ENCODE measurements at regions not wholly inside any gene's neighbourhood (a gene's known extent, or its start where the extent isn't known, plus 50 kb on each side); places are given as distances from the start of the nearest gene placed in this dataset.
"Not testable (repeated sequence)": the region's sequence is repeated elsewhere in the genome, so short reads cannot be mapped to it uniquely, and the experiment has no call there.

DNA sequence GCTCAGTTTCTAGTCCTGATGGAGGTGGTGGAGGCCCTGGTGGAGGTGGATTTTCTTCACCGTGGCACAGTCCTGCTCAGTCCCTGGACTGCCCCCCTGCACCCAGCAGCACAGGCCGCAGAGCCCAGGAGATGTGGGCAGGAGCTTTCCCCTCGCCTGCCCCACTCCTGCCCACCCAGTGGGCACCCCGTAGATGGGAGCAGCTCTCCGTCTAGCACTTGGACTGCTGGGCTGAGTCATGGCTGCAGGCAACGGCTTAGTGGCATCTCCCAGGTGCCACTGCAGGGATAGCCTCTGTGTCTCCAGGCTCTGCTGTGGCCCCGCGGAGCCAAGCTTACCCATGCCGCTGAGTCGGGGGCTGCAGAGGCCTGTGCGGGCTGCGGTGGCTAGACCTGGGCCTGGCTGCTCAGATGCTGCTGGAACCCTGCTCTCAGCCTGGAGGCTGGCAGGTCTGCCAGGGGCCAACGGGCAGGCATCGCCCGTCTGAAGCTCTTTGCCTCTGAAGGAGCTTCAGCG lies 92.3 kb upstream of the CTDP1 start:
- Histone ChIP-seq H3K9me3 (ENCODE audit: control insufficient read depth, low read length) (peaks cover 4% of the 10 kb centered on the region), H3K27me3 (replicated peaks; ENCODE audit: control insufficient read depth, insufficient read depth, low read length) (peaks cover 16% of the 10 kb centered on the region), H3K4me3 (ENCODE audit: low read length) (no peak overlapping the region), H3K36me3 (ENCODE audit: control insufficient read depth, insufficient read depth, low read length, severe bottlenecking) (no peaks in the 10 kb centered on the region), H3K4me1 (ENCODE audit: control insufficient read depth, insufficient read depth, low read length) (peaks cover 22% of the 10 kb centered on the region), H3K9ac (ENCODE audit: low read length) (no peak overlapping the region)
- DNase-seq (ENCODE audit: low read depth) = no peak

DNA sequence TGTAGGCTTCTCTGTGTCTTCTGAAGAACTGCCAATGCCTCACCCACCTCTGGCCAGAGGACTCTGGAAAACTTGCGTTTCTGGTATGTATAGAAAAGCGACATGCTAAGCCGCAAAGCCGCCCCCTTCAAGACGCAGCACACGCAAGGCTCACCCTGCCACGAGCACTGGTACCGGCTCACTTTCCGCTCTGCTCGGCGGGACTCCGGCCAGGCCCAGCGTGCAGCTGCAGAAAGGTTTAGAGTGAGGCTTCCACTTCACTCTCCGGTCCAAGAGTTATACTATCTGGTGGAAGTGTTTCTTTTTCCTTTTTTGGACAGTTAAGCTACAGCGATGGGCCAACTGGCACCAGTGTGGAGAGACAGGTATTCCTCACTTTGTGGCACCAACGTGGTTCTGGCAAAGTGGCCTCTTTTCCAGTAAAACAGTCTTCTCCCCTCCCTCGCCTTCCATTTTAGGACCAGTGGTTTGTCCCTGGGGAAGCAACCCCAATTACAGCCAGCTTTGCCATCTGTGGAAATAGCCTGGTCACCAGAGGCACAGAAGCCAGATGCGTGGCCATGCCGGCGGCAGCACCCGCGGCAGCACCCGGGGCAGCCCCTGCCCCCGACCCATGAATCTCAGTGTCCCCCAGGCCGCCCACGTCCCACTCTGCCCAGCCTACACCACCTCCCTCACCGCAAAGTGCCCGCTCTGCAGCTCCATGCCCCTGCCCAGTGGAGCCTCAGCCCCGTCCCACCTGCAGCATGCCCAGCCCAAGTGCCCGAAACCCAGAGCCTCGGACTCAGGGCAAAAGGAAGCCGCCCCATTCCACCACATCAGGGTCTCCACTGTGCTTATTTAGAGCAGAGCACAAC lies 91.6 kb upstream of the CTDP1 start:
- peaks cover 17% of the 10 kb centered on the region for H3K27me3 ChIP-seq (replicated peaks; ENCODE audit: control insufficient read depth, insufficient read depth, low read length)
- no peaks in the 10 kb centered on the region for H3K36me3 ChIP-seq (ENCODE audit: control insufficient read depth, insufficient read depth, low read length, severe bottlenecking)
- peaks cover 11% of the 10 kb centered on the region for H3K9me3 ChIP-seq (ENCODE audit: control insufficient read depth, low read length)
- peaks cover 22% of the 10 kb centered on the region for H3K4me1 ChIP-seq (ENCODE audit: control insufficient read depth, insufficient read depth, low read length)
- H3K4me3 ChIP-seq (ENCODE audit: low read length) = no peak overlapping the region
- DNase-seq (ENCODE audit: low read depth) = no peak
- peak overlapping the region; percentile 40 for H3K9ac ChIP-seq (ENCODE audit: low read length)

DNA sequence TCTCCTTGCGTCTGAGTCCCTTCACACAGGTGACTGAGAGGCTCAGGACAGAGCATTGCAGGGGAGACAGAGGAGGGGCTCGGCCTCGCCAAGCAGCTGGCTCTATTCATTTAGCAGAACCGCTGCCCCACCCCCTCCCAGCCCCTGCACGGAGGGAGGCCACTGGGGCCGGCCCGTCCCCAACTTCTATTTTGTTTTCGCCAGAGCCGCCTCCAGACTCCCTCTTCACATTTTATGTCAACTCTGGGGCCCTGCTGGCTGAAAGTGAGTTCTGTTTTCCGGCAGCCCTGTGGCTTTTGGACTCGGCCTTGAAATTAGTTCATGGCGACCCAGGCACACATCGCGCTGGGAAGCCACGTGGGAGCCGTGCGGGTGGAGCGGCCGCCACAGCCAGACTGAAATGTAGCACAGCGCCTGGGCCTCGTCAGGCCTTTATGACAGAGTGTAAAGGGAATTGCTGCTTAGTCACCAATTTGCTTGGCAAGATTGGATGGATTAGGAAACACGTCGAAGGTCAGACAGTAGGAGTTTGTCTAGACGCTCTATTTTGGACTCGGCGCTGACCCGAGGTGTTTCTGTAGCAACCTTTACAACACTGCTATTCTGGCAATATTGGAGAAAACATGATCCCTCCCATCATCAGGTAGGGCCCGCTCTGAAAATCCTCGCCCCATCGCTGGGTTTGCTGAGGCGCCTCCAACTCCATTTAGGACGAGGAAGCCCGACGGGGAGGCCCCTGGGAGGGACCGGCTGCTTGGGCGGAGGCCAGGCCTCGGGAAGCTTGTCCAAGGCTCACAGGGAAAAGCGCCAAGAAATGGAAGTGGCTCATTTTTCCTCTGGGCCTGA lies 90.7 kb upstream of the CTDP1 start:
- Histone ChIP-seq H3K4me1 (ENCODE audit: control insufficient read depth, insufficient read depth, low read length) (peaks cover 22% of the 10 kb centered on the region), H3K9ac (ENCODE audit: low read length) (peak overlapping the region; percentile 40), H3K36me3 (ENCODE audit: control insufficient read depth, insufficient read depth, low read length, severe bottlenecking) (no peaks in the 10 kb centered on the region), H3K4me3 (ENCODE audit: low read length) (peak overlapping the region; percentile 13), H3K27me3 (replicated peaks; ENCODE audit: control insufficient read depth, insufficient read depth, low read length) (peaks cover 20% of the 10 kb centered on the region), H3K9me3 (ENCODE audit: control insufficient read depth, low read length) (peaks cover 20% of the 10 kb centered on the region)
- DNase-seq (ENCODE audit: low read depth) = peak; percentile 85

DNA sequence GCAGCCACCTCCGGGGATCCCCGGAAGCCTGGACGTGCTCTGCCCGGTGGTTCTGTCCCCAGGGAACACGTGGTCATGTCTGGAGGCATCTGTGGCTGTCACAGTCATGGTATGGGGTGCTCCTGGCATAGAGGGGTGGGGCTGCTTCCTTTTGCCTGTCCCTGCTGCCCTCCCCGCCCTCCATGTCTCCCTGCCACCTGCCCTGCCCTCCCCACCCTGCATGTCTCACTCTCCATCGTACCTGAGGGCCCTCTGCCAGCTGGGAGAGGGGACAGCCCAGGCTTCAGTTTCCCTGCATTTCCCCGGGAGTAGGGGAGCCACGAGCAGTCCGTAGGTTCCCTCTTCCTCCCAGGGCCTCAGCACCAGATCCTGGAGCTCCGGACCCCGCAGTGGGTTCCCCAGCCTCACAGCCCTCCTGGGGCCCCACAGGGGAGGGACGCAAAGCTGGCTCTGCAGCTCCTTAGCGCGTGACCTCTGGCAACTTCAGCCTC lies 90.0 kb upstream of the CTDP1 start:
- Histone ChIP-seq H3K9ac (ENCODE audit: low read length) (no peak overlapping the region), H3K4me3 (ENCODE audit: low read length) (peak overlapping the region; percentile 13), H3K27me3 (replicated peaks; ENCODE audit: control insufficient read depth, insufficient read depth, low read length) (peaks cover 22% of the 10 kb centered on the region), H3K9me3 (ENCODE audit: control insufficient read depth, low read length) (peaks cover 25% of the 10 kb centered on the region), H3K36me3 (ENCODE audit: control insufficient read depth, insufficient read depth, low read length, severe bottlenecking) (no peaks in the 10 kb centered on the region), H3K4me1 (ENCODE audit: control insufficient read depth, insufficient read depth, low read length) (peaks cover 22% of the 10 kb centered on the region)
- no peak for DNase-seq (ENCODE audit: low read depth)

DNA sequence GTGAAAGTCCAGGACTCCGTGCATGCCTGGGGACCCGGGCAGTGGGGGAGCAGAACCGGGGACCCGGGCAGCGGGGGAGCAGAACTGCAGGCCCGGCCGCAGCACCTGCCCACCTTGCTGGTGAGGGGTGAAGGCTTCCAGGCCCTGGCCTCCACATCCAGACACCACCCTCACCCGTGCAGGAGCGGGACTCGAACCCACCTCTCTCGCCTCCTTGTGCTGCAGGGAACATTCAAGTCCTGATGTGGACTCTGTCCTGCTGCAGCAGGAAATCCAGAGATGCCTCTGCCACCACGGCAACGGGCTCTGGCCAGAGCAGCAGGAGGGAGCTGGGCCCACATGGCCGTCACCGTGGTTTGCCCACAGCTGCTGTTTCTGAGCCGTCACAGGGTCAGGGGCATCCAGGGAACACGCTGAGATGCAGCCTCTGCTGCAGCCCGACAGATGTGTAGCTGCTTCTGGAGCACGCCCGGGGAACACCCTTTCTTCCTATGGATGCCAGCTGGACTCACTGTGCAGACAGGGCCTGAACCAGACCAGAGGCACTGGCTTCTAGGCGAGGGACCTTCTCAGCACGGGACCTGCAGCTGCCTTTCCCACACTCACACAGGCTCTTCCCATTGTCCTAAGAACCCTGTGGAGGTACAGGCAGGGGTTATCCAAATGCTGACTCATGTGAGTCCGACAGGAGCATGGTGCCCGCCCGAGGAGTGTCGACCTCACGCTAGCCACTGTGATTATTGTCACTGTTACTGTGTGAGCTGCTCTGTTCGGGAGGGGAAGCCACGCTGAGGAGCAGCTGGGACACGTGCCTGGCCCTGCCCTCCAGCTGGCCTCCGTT lies 89.2 kb upstream of the CTDP1 start:
- Histone ChIP-seq H3K9ac (ENCODE audit: low read length) (no peak overlapping the region), H3K9me3 (ENCODE audit: control insufficient read depth, low read length) (peaks cover 25% of the 10 kb centered on the region), H3K4me1 (ENCODE audit: control insufficient read depth, insufficient read depth, low read length) (peaks cover 22% of the 10 kb centered on the region), H3K36me3 (ENCODE audit: control insufficient read depth, insufficient read depth, low read length, severe bottlenecking) (no peaks in the 10 kb centered on the region), H3K27me3 (replicated peaks; ENCODE audit: control insufficient read depth, insufficient read depth, low read length) (peaks cover 24% of the 10 kb centered on the region), H3K4me3 (ENCODE audit: low read length) (no peak overlapping the region)
- no peak for DNase-seq (ENCODE audit: low read depth)

DNA sequence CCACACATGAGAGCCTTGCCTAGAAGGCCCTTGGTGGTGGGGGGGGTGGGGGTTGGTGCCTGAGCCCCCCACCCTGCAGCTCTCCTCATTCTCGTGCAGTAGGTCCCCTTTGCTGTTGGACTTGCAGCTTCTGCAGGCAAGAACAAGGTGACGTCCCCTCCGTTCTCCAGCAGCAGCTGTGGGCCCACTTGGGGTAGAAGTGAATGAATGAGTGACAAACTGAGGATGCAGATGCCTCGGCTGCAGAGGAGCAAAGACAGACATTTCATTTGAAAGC lies 88.6 kb upstream of the CTDP1 start:
- Histone ChIP-seq H3K9ac (ENCODE audit: low read length) (no peak overlapping the region), H3K27me3 (replicated peaks; ENCODE audit: control insufficient read depth, insufficient read depth, low read length) (peaks cover 30% of the 10 kb centered on the region), H3K4me3 (ENCODE audit: low read length) (no peak overlapping the region), H3K4me1 (ENCODE audit: control insufficient read depth, insufficient read depth, low read length) (peaks cover 22% of the 10 kb centered on the region), H3K36me3 (ENCODE audit: control insufficient read depth, insufficient read depth, low read length, severe bottlenecking) (no peaks in the 10 kb centered on the region), H3K9me3 (ENCODE audit: control insufficient read depth, low read length) (peaks cover 25% of the 10 kb centered on the region)
- DNase-seq (ENCODE audit: low read depth) = no peak

DNA sequence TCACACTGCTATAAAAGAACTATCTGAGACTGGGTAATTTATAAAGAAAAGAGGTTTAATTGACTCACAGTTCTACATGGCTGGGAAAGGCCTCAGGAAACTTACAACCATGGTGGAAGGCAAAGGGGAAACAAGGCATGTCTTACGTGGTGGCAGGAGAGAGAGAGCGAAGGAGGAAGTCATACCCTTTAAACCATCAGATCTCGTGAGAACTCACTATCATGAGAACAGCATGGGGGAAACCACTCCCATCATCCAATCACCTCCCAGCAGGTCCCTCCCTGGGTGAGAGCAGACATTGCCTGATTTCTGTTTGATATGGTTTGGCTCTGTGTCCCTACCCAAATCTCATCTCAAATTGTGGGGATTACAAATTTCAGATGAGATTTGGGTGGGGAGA lies 86.9 kb upstream of the CTDP1 start:
- not testable (repeated sequence) for H3K9ac ChIP-seq (ENCODE audit: low read length); H3K4me3 ChIP-seq (ENCODE audit: low read length); DNase-seq (ENCODE audit: low read depth); H3K36me3 ChIP-seq (ENCODE audit: control insufficient read depth, insufficient read depth, low read length, severe bottlenecking)
- Histone ChIP-seq H3K4me1 (ENCODE audit: control insufficient read depth, insufficient read depth, low read length) (peaks cover 22% of the 10 kb centered on the region), H3K27me3 (replicated peaks; ENCODE audit: control insufficient read depth, insufficient read depth, low read length) (peaks cover 38% of the 10 kb centered on the region), H3K9me3 (ENCODE audit: control insufficient read depth, low read length) (peaks cover 25% of the 10 kb centered on the region)

DNA sequence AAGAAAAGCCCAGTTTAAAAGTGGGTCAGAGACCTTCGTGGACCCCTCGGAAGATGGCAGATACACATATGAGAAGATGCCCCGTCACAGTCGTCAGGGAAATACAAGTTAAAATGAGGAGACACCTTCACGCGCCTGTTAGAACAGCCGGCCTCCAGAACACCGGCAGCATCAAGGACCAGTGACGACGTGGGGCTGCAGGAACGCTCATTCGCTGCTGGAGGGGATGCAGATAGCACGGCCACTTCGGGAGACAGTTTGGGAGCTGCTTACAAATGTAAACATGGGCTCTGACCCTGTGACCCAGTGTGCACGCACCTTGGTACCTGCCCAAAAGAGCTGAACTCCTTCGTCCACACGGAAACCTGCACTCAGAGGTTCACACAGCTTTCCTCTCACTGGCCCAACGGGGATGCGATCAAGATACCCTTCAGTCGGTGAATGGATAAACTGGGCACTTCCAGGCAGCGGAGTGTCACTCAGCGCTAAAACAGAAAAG lies 83.7 kb upstream of the CTDP1 start:
- Histone ChIP-seq H3K4me1 (ENCODE audit: control insufficient read depth, insufficient read depth, low read length) (no peaks in the 10 kb centered on the region), H3K4me3 (ENCODE audit: low read length) (no peak overlapping the region), H3K36me3 (ENCODE audit: control insufficient read depth, insufficient read depth, low read length, severe bottlenecking) (no peaks in the 10 kb centered on the region), H3K27me3 (replicated peaks; ENCODE audit: control insufficient read depth, insufficient read depth, low read length) (peaks cover 49% of the 10 kb centered on the region), H3K9me3 (ENCODE audit: control insufficient read depth, low read length) (peaks cover 25% of the 10 kb centered on the region), H3K9ac (ENCODE audit: low read length) (no peak overlapping the region)
- DNase-seq (ENCODE audit: low read depth) = no peak

DNA sequence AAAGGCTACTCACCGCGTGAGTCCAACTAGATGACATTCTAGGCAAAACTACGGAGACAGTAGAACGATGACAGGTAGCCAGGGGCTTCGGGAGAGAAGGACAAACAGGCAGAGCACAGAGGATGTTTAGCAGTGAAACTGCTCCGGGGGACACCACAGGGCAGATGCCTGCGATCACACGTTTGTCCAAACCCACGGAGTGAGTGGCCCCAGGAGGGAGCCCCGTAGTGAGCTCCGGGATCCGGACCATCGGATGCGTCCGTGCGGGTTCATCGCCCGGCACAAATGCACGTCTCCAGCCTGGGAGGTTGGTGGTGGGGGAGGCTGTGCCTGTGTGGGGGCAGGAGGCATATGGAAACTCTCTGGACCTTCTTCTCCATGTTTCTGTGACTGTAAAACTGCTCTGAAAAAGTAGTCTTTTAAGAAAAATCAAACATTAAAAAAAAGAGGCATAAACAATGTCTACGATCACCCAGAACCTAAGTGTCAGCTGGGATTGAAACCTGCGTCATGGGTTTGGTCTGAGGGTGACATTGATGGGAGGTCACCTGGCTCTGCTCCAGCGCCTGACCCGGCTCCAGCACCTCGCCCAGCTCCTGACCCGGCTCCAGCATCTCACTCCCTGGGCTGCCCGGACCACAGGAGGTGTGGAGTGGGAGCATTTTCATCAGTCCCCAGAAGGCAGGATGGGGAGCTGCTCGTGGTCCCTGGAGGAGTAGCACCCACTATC lies 83.0 kb upstream of the CTDP1 start:
- peaks cover 49% of the 10 kb centered on the region for H3K27me3 ChIP-seq (replicated peaks; ENCODE audit: control insufficient read depth, insufficient read depth, low read length)
- H3K9me3 ChIP-seq (ENCODE audit: control insufficient read depth, low read length) = peaks cover 25% of the 10 kb centered on the region
- no peaks in the 10 kb centered on the region for H3K4me1 ChIP-seq (ENCODE audit: control insufficient read depth, insufficient read depth, low read length)
- H3K9ac ChIP-seq (ENCODE audit: low read length) = no peak overlapping the region
- H3K4me3 ChIP-seq (ENCODE audit: low read length) = no peak overlapping the region
- H3K36me3 ChIP-seq (ENCODE audit: control insufficient read depth, insufficient read depth, low read length, severe bottlenecking) = no peaks in the 10 kb centered on the region
- DNase-seq (ENCODE audit: low read depth) = no peak

DNA sequence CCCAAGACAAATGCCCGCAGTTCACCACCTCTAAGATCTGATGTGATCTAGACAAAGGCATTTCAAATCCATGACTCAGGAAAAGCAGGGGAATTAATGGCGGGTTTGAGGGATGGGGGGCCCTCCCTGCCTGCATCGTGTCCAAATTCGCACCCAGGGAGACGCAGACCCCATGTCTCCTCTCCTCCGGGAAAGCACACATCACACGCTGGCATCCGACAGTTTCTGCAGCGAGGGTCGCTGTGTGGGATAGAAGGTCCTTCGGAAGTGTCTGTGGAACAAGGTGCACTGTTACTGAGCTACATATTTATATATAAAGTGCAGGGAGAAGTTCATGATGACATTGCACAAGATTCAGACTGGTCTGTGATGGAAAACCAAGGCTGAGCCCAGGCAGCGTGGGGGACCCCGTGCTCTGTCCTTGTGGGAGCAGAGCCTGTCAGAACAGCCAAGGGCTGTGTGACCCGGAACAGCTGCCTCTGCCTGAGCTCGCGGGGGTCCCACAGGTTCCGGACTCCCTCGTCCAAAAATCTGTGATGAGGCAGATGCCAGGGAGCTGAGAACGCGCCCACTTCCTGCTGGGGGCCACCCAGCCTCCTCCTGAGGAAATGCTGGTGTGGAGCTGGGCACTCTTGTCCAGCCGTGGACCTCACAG lies 82.3 kb upstream of the CTDP1 start:
- H3K4me3 ChIP-seq (ENCODE audit: low read length) = no peak overlapping the region
- no peaks in the 10 kb centered on the region for H3K4me1 ChIP-seq (ENCODE audit: control insufficient read depth, insufficient read depth, low read length)
- DNase-seq (ENCODE audit: low read depth) = no peak
- H3K36me3 ChIP-seq (ENCODE audit: control insufficient read depth, insufficient read depth, low read length, severe bottlenecking) = no peaks in the 10 kb centered on the region
- H3K27me3 ChIP-seq (replicated peaks; ENCODE audit: control insufficient read depth, insufficient read depth, low read length) = peaks cover 49% of the 10 kb centered on the region
- no peak overlapping the region for H3K9ac ChIP-seq (ENCODE audit: low read length)
- peaks cover 21% of the 10 kb centered on the region for H3K9me3 ChIP-seq (ENCODE audit: control insufficient read depth, low read length)

All from adipocyte (in vitro differentiated cells).